ELF-1 (cell line): ENCODE measurements at regions not wholly inside any gene's neighbourhood (a gene's known extent, or its start where the extent isn't known, plus 50 kb on each side); places are given as distances from the start of the nearest gene placed in this dataset.
"Not testable (repeated sequence)": the region's sequence is repeated elsewhere in the genome, so short reads cannot be mapped to it uniquely, and the experiment has no call there.

Experiments used
- DNase-seq: peaks from one replicate; pipeline ENCODE4 v3.0.0-alpha.2; 2016; ENCODE audit warnings: low read depth, low spot score

DNA sequence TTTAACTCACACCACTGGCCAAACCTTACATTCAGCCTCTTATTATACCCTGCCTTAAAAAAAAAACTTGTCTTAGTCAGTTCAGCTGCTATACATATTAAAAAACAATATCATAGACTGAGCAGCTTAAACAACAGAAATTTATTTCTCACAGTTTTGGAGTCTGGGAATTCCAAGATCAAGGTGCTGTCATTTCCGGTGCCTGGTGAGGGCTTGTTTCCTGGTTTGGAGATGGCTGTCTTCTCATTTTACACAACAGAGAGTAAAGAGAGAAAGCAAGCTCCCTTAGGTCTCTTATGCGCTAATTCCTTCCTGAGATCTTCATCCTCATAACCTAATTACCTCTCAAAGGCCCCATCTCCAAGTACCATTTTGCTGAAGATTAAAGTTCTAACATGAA, 769.2 kb downstream of the DIAPH3 start:
- no peak for DNase-seq

GRCh38 chr13:59398127-59398526, 765.6 kb downstream of the DIAPH3 start:
- no peak for DNase-seq

DNA sequence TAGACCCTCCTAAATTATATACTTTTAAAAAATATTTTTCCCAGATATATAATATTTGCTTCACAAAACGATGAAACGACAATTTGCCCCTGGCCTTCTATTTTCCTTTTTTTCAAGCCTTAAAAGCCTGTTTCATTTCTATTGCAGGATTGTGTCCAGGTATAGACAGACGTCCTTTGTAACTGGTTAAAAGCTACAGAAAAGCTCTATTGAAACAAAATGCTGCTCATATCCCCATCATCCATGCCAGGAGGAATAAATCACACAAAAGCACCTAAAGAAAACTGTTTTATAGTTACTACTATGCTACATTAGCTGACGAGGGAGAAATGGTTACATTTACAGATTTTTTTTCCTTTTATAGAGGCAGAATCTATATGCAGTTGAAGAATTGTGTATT, 765.1 kb downstream of the DIAPH3 start:
- DNase-seq: no peak

- no peak for DNase-seq
Observed at GRCh38 chr13:59399513-59399912, 764.2 kb downstream of the DIAPH3 start.

GRCh38 chr13:59404331-59404730, 759.4 kb downstream of the DIAPH3 start:
- DNase-seq: no peak

DNA sequence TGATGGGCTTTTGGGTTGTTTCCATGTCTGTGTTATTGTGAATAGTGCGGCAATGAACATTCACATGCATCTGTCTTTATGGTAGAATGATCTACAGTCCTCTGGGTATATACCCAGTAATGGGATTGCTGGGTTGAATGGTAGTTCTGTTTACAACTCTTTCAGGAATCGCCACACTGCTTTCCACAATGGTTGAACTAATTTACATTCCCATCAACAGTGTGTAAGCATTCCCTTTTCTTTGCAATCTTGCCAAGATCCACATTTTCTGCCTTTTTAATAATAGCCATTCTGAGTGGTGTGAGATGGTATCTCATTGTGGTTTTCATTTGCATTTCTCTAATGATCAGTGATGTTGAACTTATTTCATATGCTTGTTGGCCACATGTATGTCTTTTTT, 756.5 kb downstream of the DIAPH3 start:
- not testable (repeated sequence) for DNase-seq

DNA sequence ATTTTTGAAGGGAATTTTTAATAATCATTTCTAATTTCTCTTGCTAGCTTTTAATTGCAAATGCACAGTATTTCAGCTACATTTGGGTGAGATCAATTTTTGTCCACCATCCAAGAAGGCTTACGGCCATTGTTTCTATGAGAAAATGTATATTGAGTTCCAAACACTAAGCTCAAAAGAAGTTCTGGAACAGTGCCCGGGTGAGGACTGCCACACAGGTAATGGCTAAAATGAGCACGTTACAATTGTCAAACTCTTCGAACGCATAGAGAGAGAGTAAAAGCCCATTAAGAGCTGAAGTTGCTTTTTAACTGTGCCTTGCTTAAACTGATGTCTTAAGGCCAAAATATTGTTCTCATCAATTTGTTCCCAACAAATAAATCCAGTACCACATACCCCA, 755.0 kb downstream of the DIAPH3 start:
- no peak for DNase-seq

- DNase-seq: peak; percentile 36
Observed at GRCh38 chr13:59409211-59409610, 754.5 kb downstream of the DIAPH3 start.

DNA sequence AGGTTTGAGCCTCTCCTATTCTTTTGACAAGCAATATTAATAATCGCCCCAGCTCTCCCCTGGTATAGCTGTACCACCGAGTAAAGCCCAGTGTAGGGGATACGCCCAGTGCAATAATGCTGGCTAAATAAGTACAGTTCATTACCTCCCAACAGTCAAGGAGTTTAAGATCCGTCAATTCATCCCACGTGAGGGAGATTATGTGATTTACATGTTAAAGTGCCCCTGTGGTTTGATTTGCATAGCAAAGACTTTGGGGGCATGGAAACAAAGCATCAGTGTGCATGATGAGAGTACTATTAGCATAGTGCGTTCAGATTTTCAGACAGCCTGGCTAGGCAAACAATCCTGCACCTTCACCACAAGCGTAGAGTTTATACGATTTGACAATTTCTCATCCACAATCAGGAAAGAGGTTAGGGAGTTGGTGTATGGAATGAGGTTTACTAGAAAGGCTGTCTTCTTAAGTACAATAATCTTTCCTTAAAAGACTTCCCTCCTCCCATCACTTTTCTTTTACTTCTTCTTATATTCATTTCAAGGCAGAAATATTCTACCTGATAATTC, 754.0 kb downstream of the DIAPH3 start:
- DNase-seq: peak; percentile 50

DNA sequence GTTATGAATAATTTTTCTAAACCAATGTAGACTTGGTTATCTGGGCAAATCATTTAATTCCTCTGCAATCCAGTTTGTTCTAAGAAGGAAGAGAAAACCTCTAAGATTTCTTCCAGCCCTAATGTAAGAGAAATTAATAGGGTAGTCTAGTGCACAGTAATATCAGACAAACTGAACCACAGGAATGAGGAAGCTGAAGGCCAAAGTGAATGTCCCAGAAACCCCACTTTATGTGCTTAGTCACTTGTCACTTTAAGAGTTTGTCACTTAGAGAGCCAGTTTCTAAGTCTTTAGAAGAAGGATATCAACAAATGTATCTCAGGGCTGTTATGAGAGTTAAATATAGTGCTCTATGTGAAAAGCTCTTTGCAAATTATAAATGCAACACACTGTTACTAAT, 750.6 kb downstream of the DIAPH3 start:
- DNase-seq: no peak

GRCh38 chr13:59414006-59414405, 749.7 kb downstream of the DIAPH3 start:
- DNase-seq: no peak

DNA sequence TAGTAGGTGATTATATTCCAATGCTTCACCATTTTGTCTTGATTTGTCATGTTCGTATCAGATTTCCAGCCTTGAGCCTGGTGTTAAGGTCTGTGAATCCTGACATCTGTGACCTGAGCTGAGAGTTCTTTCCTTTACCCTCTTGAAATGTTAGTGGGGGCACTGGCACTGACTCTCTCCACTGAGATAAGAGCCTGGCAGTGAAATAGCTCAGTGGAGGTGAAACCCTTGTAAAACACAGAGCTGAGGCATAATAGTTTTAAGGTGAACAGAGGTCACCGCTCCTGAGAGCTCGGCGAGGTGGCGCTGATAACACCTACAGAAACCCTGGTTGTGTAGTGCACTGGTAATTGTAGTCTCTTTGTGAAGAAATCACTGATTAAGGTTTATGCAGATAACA, 748.2 kb downstream of the DIAPH3 start:
- DNase-seq: no peak

DNA sequence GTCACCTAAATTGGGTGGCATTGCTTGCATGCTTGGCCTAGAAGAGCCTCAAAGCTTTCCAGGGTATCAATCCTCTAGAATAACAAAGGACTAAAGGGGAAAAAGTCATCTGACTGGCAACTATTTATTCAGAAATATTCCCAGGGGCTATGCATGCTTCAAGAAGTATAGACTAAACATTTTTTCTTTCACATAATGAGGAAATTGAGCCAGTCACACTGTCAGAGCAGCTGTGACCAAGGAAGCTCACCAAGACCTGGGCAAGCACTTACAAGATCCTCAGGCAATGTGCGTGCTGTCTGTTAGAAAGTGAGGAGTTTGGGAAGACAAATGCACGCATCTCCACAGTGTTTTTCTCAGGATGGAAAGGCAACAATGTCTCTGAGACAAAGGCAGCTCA, 747.2 kb downstream of the DIAPH3 start:
- no peak for DNase-seq

- DNase-seq: peak; percentile 35
Observed at GRCh38 chr13:59422646-59423045, 741.1 kb downstream of the DIAPH3 start.

DNA sequence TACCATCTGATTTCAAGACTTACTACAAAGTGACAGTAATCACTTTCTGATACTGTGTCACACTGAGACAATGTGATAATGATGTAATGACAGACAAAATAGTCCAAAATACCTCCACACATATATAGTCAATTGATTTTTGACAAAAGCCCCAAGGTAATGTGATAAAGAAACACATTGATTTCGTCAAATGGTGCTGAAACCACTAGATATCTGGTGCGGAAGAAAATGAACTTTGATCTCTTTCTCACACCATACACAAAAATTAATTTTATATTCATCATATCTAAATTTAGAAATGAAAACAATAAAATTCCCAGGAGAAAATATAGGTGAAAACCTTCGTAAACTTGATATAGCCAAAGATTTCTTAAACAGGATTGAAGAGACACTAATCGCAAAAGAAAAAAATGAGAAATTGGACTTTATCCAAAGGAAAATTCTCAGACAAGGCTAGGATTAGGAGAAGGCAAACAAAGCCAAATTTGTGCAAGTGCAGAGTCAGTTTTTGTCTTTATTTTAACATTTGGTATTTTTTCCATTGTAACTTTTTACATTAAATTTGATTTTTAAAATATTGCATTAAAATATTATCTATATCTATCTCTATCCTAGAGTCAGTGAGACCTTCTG, 739.9 kb downstream of the DIAPH3 start:
- no peak for DNase-seq

- no peak for DNase-seq
Observed at GRCh38 chr13:59424661-59425060, 739.1 kb downstream of the DIAPH3 start.

DNA sequence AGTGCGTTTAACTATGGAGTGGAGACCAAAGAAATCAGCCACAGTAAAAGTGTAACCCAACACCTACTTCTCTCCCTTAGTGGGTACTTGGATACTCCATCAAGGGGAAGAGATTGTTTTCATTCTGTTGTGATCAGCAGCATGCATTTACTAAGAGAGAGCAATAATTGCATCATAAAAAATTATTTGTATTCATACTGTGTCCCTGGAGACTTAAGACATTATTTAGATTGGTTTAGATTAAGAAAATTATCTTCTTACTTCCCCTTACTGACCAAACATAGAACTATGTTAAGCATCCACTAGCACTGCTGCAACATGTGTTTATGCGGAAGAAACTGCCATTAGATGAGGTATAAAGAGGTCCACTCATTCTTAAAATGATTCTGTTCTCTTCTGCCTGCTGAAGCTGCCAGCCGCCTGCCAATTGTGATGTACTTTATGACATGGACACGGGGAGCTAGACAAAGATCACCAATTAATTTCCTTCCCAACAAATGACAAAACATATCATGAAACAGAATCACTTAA, 738.5 kb downstream of the DIAPH3 start:
- no peak for DNase-seq

GRCh38 chr13:59435024-59435423, 728.7 kb downstream of the DIAPH3 start:
- no peak for DNase-seq

DNA sequence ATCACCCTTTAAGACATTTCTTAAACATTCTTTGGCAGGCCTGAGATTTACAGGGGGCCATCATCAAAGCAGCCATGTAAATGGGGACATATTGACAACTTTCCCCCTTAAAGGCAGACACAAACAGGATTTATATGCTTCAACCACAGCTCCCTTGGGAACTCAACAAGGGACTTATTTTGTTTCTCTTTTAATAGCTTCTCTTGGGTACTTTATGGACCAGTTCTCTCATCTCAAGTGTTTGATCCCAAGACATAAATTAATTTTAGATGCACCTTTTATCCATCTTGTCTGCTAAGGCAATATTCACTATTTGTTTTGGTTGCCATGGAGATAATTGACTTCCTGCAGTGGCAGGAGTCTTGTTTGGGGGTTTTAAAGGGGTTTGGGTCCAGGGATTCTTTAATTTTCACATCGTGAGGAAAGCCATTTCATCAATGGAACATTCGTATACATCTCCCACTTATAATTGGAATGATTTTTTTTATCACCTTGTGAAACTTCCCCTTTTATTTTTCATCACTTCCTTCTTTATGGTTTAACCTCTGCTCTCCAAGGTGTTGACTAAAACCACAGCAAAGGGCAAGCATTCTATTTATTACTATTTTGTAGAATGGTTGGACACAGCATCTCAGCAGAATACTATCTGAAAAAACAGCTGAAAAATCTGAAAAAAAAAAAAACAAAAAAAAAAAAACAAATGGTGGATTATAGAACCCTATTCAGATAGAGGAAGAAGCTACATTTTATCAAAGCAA, 726.0 kb downstream of the DIAPH3 start:
- no peak for DNase-seq

DNA sequence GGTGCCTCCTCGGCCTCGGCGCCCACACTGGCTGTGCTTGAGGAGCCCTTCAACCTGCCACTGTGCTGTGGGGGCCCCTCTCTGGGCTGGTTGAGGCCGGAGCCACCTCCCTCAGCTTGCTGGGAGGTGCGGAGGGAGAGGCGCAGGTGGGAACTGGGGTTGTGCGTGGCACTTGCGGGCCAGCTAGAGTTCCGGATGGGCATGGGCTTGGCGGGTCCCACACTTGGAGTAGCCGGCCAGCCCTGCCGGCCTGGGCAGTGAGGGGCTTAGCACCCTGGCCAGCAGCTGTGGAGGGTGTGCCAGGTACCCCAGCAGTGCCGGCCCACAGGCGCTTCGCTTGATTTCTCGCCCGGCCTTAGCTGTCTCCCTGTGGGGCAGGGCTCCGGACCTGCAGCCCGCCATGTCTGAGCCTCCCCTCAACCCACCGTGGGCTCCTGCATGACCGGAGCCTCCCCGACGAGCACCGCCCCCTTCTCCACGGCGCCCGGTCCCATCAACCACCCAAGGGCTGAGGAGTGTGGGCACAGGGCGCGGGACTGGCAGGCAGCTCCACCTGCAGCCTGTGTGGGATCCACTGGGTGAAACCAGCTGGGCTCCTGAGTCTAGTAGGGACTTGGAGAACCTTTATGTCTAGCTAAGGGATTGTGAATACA, 723.8 kb downstream of the DIAPH3 start:
- DNase-seq: no peak

DNA sequence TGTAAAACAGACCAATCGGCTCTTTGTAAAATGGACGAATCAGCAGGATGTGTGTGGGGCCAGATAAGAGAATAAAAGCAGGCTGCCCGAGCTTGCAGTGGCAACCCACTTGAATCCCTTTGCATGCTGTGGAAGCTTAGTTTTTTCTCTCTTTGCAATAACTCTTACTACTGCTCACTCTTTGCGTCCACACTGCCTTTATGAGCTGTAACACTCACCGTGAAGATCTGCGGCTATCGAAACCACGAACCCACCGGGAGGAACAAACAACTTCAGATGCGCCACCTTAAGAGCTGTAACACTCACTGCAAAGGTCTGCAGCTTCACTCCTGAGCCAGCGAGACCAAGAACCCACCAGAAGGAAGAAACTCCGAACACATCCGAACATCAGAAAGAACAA, 722.7 kb downstream of the DIAPH3 start:
- DNase-seq: not testable (repeated sequence)

- DNase-seq: peak; percentile 42
Observed at GRCh38 chr13:59441596-59442280, 722.0 kb downstream of the DIAPH3 start.
